ENCODE measurements at regions not wholly inside any gene's neighbourhood (a gene's known extent, or its start where the extent isn't known, plus 50 kb on each side); places are given as distances from the start of the nearest gene placed in this dataset.

DNA sequence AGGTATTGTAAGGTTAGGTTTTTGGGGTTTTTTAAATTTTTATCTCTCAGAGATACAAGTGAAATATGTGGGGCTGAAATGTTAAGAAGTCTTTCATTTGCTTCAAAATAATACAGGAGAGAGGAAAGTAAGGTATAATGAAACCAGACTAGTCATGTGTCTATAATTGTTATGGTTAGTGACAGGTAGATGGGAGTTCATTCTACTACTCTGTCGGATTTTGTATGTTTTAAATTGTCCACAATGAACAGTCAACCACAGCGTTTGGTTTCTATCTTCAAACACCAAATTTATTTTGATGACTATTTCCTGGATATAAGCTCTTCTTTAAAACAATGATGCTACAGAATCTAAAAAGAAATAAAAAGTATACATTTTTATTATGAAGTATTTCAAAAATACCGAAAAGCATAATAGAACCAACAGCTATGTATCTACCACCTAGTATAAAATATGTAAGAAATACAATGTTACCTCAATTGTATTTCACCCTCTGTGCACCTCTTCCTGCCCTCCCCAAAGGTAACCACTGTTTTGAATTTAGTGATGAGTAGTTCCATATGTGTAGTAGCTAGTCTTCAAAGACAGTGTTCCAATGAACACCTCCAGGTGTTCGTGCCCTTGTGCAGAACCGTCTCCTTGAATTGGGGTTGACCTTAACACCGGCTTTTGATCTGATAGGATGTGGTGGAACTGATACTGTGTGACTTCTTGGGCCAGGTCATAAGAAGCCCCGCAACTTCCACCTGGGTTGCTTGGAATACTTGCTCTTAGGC is 74.8 kb upstream of the CDK1 start:
- Mint-ChIP-seq H3K36me3 (ENCODE audit: low read depth) (peaks cover 22% of the 10 kb centered on the region), H3K27ac (no peak overlapping the region)

More for the DNA sequence above, 74.8 kb upstream of the CDK1 start:
- no peak for TF ChIP-seq STAT1 (IDR thresholded peaks at IDR 0.05; ENCODE audit: unreplicated experiment)
- no peak for TF ChIP-seq CREB1 (CRISPR knock-in tag; IDR thresholded peaks at IDR 0.05; ENCODE audit: low read depth)
- no peak for TF ChIP-seq NANOG (IDR thresholded peaks at IDR 0.05; ENCODE audit: borderline replicate concordance)
- TF ChIP-seq, protein P1, sequence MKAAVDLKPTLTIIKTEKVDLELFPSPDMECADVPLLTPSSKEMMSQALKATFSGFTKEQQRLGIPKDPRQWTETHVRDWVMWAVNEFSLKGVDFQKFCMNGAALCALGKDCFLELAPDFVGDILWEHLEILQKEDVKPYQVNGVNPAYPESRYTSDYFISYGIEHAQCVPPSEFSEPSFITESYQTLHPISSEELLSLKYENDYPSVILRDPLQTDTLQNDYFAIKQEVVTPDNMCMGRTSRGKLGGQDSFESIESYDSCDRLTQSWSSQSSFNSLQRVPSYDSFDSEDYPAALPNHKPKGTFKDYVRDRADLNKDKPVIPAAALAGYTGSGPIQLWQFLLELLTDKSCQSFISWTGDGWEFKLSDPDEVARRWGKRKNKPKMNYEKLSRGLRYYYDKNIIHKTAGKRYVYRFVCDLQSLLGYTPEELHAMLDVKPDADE (IDR thresholded peaks at IDR 0.05): no peak
- no peak for TF ChIP-seq ZNF331 (CRISPR knock-in tag; IDR thresholded peaks at IDR 0.05; ENCODE audit: low read depth)
- no peak for TF ChIP-seq POLR2AphosphoS5 (IDR thresholded peaks at IDR 0.05; ENCODE audit: low read depth)
- TF ChIP-seq ZNF114 (CRISPR knock-in tag; IDR thresholded peaks at IDR 0.05): no peak
- no peak for TF ChIP-seq EZH2phosphoT487 (IDR thresholded peaks at IDR 0.05; ENCODE audit: unreplicated experiment)
- TF ChIP-seq JUNB (IDR thresholded peaks at IDR 0.05; ENCODE audit: unreplicated experiment): no peak
- no peak for TF ChIP-seq EZH2 (IDR thresholded peaks at IDR 0.05; ENCODE audit: low read depth, unreplicated experiment)
- TF ChIP-seq, protein P2, sequence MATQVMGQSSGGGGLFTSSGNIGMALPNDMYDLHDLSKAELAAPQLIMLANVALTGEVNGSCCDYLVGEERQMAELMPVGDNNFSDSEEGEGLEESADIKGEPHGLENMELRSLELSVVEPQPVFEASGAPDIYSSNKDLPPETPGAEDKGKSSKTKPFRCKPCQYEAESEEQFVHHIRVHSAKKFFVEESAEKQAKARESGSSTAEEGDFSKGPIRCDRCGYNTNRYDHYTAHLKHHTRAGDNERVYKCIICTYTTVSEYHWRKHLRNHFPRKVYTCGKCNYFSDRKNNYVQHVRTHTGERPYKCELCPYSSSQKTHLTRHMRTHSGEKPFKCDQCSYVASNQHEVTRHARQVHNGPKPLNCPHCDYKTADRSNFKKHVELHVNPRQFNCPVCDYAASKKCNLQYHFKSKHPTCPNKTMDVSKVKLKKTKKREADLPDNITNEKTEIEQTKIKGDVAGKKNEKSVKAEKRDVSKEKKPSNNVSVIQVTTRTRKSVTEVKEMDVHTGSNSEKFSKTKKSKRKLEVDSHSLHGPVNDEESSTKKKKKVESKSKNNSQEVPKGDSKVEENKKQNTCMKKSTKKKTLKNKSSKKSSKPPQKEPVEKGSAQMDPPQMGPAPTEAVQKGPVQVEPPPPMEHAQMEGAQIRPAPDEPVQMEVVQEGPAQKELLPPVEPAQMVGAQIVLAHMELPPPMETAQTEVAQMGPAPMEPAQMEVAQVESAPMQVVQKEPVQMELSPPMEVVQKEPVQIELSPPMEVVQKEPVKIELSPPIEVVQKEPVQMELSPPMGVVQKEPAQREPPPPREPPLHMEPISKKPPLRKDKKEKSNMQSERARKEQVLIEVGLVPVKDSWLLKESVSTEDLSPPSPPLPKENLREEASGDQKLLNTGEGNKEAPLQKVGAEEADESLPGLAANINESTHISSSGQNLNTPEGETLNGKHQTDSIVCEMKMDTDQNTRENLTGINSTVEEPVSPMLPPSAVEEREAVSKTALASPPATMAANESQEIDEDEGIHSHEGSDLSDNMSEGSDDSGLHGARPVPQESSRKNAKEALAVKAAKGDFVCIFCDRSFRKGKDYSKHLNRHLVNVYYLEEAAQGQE (IDR thresholded peaks at IDR 0.05; ENCODE audit: unreplicated experiment): no peak
- TF ChIP-seq, protein P3, sequence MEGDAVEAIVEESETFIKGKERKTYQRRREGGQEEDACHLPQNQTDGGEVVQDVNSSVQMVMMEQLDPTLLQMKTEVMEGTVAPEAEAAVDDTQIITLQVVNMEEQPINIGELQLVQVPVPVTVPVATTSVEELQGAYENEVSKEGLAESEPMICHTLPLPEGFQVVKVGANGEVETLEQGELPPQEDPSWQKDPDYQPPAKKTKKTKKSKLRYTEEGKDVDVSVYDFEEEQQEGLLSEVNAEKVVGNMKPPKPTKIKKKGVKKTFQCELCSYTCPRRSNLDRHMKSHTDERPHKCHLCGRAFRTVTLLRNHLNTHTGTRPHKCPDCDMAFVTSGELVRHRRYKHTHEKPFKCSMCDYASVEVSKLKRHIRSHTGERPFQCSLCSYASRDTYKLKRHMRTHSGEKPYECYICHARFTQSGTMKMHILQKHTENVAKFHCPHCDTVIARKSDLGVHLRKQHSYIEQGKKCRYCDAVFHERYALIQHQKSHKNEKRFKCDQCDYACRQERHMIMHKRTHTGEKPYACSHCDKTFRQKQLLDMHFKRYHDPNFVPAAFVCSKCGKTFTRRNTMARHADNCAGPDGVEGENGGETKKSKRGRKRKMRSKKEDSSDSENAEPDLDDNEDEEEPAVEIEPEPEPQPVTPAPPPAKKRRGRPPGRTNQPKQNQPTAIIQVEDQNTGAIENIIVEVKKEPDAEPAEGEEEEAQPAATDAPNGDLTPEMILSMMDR (conservative IDR thresholded peaks at IDR 0.05; ENCODE audit: low read depth in 2 of 2): no peak
- TF ChIP-seq, protein P4, sequence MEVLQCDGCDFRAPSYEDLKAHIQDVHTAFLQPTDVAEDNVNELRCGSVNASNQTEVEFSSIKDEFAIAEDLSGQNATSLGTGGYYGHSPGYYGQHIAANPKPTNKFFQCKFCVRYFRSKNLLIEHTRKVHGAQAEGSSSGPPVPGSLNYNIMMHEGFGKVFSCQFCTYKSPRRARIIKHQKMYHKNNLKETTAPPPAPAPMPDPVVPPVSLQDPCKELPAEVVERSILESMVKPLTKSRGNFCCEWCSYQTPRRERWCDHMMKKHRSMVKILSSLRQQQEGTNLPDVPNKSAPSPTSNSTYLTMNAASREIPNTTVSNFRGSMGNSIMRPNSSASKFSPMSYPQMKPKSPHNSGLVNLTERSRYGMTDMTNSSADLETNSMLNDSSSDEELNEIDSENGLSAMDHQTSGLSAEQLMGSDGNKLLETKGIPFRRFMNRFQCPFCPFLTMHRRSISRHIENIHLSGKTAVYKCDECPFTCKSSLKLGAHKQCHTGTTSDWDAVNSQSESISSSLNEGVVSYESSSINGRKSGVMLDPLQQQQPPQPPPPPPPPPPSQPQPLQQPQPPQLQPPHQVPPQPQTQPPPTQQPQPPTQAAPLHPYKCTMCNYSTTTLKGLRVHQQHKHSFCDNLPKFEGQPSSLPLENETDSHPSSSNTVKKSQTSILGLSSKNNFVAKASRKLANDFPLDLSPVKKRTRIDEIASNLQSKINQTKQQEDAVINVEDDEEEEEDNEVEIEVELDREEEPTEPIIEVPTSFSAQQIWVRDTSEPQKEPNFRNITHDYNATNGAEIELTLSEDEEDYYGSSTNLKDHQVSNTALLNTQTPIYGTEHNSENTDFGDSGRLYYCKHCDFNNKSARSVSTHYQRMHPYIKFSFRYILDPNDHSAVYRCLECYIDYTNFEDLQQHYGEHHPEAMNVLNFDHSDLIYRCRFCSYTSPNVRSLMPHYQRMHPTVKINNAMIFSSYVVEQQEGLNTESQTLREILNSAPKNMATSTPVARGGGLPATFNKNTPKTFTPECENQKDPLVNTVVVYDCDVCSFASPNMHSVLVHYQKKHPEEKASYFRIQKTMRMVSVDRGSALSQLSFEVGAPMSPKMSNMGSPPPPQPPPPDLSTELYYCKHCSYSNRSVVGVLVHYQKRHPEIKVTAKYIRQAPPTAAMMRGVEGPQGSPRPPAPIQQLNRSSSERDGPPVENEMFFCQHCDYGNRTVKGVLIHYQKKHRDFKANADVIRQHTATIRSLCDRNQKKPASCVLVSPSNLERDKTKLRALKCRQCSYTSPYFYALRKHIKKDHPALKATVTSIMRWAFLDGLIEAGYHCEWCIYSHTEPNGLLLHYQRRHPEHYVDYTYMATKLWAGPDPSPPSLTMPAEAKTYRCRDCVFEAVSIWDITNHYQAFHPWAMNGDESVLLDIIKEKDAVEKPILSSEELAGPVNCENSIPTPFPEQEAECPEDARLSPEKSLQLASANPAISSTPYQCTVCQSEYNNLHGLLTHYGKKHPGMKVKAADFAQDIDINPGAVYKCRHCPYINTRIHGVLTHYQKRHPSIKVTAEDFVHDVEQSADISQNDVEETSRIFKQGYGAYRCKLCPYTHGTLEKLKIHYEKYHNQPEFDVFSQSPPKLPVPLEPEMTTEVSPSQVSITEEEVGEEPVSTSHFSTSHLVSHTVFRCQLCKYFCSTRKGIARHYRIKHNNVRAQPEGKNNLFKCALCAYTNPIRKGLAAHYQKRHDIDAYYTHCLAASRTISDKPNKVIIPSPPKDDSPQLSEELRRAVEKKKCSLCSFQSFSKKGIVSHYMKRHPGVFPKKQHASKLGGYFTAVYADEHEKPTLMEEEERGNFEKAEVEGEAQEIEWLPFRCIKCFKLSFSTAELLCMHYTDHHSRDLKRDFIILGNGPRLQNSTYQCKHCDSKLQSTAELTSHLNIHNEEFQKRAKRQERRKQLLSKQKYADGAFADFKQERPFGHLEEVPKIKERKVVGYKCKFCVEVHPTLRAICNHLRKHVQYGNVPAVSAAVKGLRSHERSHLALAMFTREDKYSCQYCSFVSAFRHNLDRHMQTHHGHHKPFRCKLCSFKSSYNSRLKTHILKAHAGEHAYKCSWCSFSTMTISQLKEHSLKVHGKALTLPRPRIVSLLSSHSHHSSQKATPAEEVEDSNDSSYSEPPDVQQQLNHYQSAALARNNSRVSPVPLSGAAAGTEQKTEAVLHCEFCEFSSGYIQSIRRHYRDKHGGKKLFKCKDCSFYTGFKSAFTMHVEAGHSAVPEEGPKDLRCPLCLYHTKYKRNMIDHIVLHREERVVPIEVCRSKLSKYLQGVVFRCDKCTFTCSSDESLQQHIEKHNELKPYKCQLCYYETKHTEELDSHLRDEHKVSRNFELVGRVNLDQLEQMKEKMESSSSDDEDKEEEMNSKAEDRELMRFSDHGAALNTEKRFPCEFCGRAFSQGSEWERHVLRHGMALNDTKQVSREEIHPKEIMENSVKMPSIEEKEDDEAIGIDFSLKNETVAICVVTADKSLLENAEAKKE (CRISPR knock-in tag; IDR thresholded peaks at IDR 0.05): no peak
- Histone ChIP-seq H3K79me2 (replicated peaks; ENCODE audit: insufficient read depth) (no peaks in the 10 kb centered on the region; the same call in none of the 2 replicates), H2AFZ (no peak overlapping the region), H3K27me3 (ENCODE audit: insufficient read depth) (no peaks in the 10 kb centered on the region), H3K36me3 (ENCODE audit: insufficient read depth) (0 out of 2 replicates have a peak, but pooled peaks cover 4% of the 10 kb centered on the region), H3K4me3 (no peak overlapping the region), H3F3A (replicated peaks; ENCODE audit: low read depth) (no peaks in the 10 kb centered on the region), H3K4me1 (ENCODE audit: insufficient read depth) (peaks cover 14% of the 10 kb centered on the region; the same call in 1 of the 2 replicates), H3K4me2 (no peak overlapping the region), H3K9me2 (ENCODE audit: insufficient read depth) (no peaks in the 10 kb centered on the region), H3K27ac (ENCODE audit: low read depth) (no peak overlapping the region), H4K20me1 (replicated peaks; ENCODE audit: insufficient read depth) (no peaks in the 10 kb centered on the region)
- Mint-ChIP-seq H3K4me1 (peaks cover 11% of the 10 kb centered on the region), H3K4me3 (no peak overlapping the region), H3K9me3 (peaks cover 22% of the 10 kb centered on the region), H3K27me3 (ENCODE audit: insufficient read depth, low read depth, poor library complexity) (no peaks in the 10 kb centered on the region)
- DNase-seq (ENCODE audit: low spot score) (no peak), ATAC-seq (no peak)

All from GM23338 (cell line).